Urinary bladder (tissue), 3 donors: ENCODE measurements at regions not wholly inside any gene's neighbourhood (a gene's known extent, or its start where the extent isn't known, plus 50 kb on each side); places are given as distances from the start of the nearest gene placed in this dataset.

Source experiments
- DNase-seq: peaks from one replicate; pipeline ENCODE4 v3.0.0-alpha.2; 2015; ENCODE audit errors: extremely low spot score
- H3K27ac ChIP-seq: one replicate; pipeline ENCODE4 v1.5.1; 2013; ENCODE audit warnings: low read depth, mild to moderate bottlenecking, moderate library complexity
- H3K36me3 ChIP-seq: one replicate; pipeline ENCODE4 v1.6.1; 2013; ENCODE audit warnings: mild to moderate bottlenecking, moderate library complexity; ENCODE audit not compliant: insufficient read depth
- H3K4me1 ChIP-seq: one replicate; pipeline ENCODE4 v1.6.1; 2013; ENCODE audit warnings: mild to moderate bottlenecking, moderate library complexity; ENCODE audit not compliant: insufficient read depth
- H3K4me3 ChIP-seq: one replicate; pipeline ENCODE4 v1.5.1; 2013; ENCODE audit warnings: low read depth, low read length
- WGBS: extraction: QIAGEN DNeasy Blood & Tissue Kit; methylation state at CpG from one replicate; pipeline ENCODE4 v1.1.7; 2013; 5-methylcytosine and 5-hydroxymethylcytosine counted together
- donor health status: healthy with polysubstance abuse.
- donor health status: healthy.

- no peak for DNase-seq
- 64% methylated on average over 4 of the region's 4 CpGs for WGBS
- Histone ChIP-seq H3K4me3 (no peak overlapping the region), H3K27ac (no peak overlapping the region), H3K36me3 (no peaks in the 10 kb centered on the region), H3K4me1 (no peaks in the 10 kb centered on the region)
Observed at GRCh38 chr9:27659001-27659400, 85.7 kb upstream of the C9orf72 start.

- no peak for DNase-seq
- WGBS, result 59% methylated on average over 3 of the region's 3 CpGs
- no peak overlapping the region for H3K27ac ChIP-seq
Observed at GRCh38 chr9:27659571-27659970, 86.3 kb upstream of the C9orf72 start.

DNA sequence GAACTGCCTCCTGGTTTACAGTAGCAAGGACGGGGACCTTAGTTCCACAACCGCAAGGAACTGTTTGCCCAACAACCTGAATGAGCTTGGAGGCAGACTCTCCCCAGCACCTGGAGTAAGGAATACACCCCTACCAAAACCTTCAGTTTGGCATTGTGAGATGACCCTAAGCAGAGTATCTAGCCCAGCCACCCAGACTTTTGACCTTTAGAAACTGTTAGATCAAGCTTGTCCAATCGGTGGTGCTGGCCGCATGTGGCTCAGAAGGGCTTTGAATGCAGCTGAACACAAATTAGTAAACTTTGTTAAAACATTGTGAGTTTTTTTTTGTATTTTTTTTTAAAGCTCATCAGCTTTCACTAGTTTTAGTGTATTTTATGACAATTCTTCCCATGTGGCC is 86.9 kb upstream of the C9orf72 start:
- Histone ChIP-seq H3K4me1 (no peaks in the 10 kb centered on the region), H3K27ac (no peak overlapping the region), H3K36me3 (no peaks in the 10 kb centered on the region), H3K4me3 (no peak overlapping the region)
- 94% methylated on average over 4 of the region's 4 CpGs for WGBS
- no peak for DNase-seq

More at GRCh38 chr9:27659571-27659970, 86.3 kb upstream of the C9orf72 start:
- no peaks in the 10 kb centered on the region for H3K36me3 ChIP-seq
- H3K4me1 ChIP-seq, result no peaks in the 10 kb centered on the region
- H3K4me3 ChIP-seq, result no peak overlapping the region

DNA sequence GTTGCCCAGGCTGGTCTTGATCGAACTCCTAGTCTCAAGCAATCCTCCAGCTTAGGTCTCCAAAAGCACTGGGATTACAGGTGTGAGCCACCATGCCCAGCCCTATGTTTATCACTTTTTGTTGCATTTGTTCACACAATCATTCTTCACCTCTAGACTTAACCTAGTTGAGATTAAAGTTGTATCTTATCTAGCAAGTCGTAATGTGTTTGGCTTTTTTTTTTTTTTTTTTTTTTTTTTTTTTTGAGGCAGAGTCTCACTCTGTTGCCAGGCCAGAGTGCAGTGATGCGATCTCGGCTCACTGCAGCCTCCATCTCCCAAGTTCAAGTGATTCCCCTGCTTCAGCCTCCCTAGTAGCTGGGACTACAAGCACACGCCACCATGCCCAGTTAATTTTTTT is 90.2 kb upstream of the C9orf72 start:
- H3K36me3 ChIP-seq, result no peaks in the 10 kb centered on the region
- no peaks in the 10 kb centered on the region for H3K4me1 ChIP-seq
- DNase-seq, result no peak
- no peak overlapping the region for H3K4me3 ChIP-seq
- no peak overlapping the region for H3K27ac ChIP-seq
- 84% methylated on average over 5 of the region's 5 CpGs for WGBS

GRCh38 chr9:27664121-27664779 is 91.0 kb upstream of the C9orf72 start:
- Histone ChIP-seq H3K4me3 (no peak overlapping the region), H3K27ac (no peak overlapping the region), H3K36me3 (no peaks in the 10 kb centered on the region), H3K4me1 (no peaks in the 10 kb centered on the region)
- WGBS, result 42% methylated on average over 7 of the region's 7 CpGs
- no peak for DNase-seq

- 77% methylated on average over 6 of the region's 6 CpGs for WGBS
- H3K27ac ChIP-seq, result no peak overlapping the region
- no peaks in the 10 kb centered on the region for H3K4me1 ChIP-seq
- H3K36me3 ChIP-seq, result no peaks in the 10 kb centered on the region
- no peak for DNase-seq
- H3K4me3 ChIP-seq, result no peak overlapping the region
Observed at GRCh38 chr9:27665136-27665535, 91.9 kb upstream of the C9orf72 start.

GRCh38 chr9:27668280-27668679 is 95.0 kb upstream of the C9orf72 start:
- DNase-seq, result no peak
- no peak overlapping the region for H3K27ac ChIP-seq

DNA sequence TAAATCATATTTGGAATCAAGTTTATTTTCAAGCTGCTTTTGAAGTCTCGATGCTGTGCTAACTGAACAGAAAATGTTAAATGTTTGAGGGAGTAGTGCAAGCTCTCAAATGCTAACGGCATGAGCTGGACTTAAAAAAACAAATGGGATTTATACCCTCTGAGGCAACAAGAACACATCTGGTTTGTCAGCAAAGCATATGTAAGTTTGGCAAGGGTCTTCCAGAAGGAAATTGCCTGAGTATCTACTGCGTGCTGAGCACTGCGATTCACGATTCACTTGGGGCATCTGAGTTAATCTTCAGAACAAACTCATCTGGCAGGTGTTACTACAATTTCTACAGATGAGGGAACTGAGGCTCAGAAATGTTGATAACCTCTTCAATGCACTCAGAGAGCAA is 98.4 kb upstream of the C9orf72 start:
- H3K4me1 ChIP-seq, result no peaks in the 10 kb centered on the region
- H3K4me3 ChIP-seq, result no peak overlapping the region
- DNase-seq, result no peak
- WGBS, result 56% methylated on average over 5 of the region's 5 CpGs
- no peaks in the 10 kb centered on the region for H3K36me3 ChIP-seq
- H3K27ac ChIP-seq, result no peak overlapping the region

More at GRCh38 chr9:27668280-27668679, 95.0 kb upstream of the C9orf72 start:
- H3K4me1 ChIP-seq, result no peaks in the 10 kb centered on the region
- H3K36me3 ChIP-seq, result no peaks in the 10 kb centered on the region
- H3K4me3 ChIP-seq, result no peak overlapping the region

GRCh38 chr9:27672718-27673117 is 99.4 kb upstream of the C9orf72 start:
- Histone ChIP-seq H3K27ac (no peak overlapping the region), H3K4me1 (no peaks in the 10 kb centered on the region), H3K4me3 (no peak overlapping the region), H3K36me3 (no peaks in the 10 kb centered on the region)
- WGBS, result 84% methylated on average over 3 of the region's 3 CpGs
- DNase-seq, result no peak

DNA sequence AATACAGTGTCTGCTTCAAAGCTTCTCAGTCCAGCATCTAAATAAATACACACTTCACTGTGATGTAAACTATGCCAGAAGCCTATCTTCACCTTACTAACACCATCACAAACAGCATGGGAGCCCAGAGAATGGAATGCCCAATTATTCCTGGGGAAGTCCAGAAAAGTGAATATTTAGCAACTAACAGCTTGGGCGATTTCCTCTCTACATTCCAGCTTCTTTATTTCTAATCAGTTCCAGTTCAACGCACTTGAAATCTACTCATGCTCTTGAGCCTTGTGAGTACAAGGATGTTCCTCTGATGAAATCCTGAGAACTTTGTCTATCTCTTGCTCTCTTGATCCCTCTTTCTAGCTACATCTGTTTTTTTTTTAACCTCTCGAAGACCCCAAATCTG is 100.4 kb upstream of the C9orf72 start:
- H3K27ac ChIP-seq, result no peak overlapping the region
- H3K4me1 ChIP-seq, result no peaks in the 10 kb centered on the region
- no peak for DNase-seq
- H3K36me3 ChIP-seq, result no peaks in the 10 kb centered on the region
- H3K4me3 ChIP-seq, result no peak overlapping the region
- 89% methylated on average over 3 of the region's 3 CpGs for WGBS

DNA sequence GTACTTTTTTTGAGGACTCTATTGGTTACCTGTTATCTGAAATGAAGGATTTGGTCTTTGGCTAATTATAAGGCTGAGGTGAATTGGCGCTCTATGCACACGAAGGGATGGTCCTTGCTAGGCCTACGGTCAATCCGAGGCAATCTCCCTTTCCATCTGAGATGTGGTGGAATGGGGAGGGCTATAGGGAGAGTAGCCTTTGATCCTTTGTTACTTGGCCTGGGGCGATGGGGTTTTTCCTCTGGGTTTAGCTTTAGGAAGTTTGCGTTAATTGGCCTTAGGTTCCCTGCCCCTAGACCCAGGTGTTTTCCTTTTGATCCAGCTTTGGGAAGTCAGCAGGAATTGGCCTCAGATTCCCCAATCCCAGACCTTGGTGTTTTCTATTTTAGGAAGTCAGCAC is 102.1 kb upstream of the C9orf72 start:
- Histone ChIP-seq H3K36me3 (no peaks in the 10 kb centered on the region), H3K4me1 (no peaks in the 10 kb centered on the region), H3K27ac (no peak overlapping the region), H3K4me3 (no peak overlapping the region)
- 86% methylated on average over 6 of the region's 6 CpGs for WGBS
- no peak for DNase-seq

DNA sequence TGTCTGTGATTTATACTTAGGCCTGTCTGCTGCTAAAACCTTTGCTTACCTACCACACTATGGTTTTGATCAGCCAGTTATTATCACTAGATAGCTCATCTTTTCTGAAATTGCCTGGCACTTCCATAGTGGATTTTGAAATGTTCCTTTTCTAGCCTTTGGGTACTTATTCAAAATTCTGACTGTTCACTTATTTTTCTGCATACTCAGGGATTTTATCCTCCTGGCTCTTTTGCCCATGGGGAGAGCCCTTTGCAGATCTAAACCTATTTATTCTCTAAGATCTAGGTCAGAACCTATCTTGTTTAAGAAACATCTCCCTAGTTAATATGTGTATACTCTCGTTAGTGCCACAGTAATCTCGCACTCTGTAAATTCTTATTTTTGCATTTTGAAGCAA is 103.5 kb upstream of the C9orf72 start:
- Histone ChIP-seq H3K4me1 (no peaks in the 10 kb centered on the region), H3K27ac (no peak overlapping the region), H3K36me3 (no peaks in the 10 kb centered on the region), H3K4me3 (no peak overlapping the region)
- 91% methylated on average over 2 of the region's 2 CpGs for WGBS
- DNase-seq, result no peak

- Histone ChIP-seq H3K27ac (no peak overlapping the region), H3K4me3 (no peak overlapping the region), H3K36me3 (no peaks in the 10 kb centered on the region), H3K4me1 (no peaks in the 10 kb centered on the region)
- WGBS, result 89% methylated on average over 2 of the region's 2 CpGs
- DNase-seq, result no peak
Observed at GRCh38 chr9:27679338-27679737, 106.1 kb upstream of the C9orf72 start.

DNA sequence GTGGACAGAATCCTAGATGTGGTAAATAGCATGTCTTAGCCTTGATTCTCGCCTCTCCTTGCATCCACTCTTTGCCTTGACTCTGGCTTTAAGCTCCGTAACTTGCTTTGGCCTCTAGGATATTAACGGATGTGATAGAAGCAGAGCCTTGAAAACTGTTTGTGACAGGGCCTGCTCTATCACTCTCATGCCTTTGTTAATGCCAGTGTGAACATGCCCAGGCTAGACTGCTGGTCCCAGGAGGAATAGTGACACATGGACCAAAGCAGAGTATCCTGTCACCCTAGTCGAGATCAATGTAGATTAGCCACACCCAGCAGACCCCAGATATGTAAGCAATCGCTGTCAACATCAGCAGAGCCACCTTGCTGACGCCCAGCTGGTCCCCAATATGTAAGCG is 109.9 kb upstream of the C9orf72 start:
- no peak for DNase-seq
- 88% methylated on average over 7 of the region's 7 CpGs for WGBS
- Histone ChIP-seq H3K4me3 (no peak overlapping the region), H3K36me3 (no peaks in the 10 kb centered on the region), H3K4me1 (no peaks in the 10 kb centered on the region), H3K27ac (no peak overlapping the region)

DNA sequence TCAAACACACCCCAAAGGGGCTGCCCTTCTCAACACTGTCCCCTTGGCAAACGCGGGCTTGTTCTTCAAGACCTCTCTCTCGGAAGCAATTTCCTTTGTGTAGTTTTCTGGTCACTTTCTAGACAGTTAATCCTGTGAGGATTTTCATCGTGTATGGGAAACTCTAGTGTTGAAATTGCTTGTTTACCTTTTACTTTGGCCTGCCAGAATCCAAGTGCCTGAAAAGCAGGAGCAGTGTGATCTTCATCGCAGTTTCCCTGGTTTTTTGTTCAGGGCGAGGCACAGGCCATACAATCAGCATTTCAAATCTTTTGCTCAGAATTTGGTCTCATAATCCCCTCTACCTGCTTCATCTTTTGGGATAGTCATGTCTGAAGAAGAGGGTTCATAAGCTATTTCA is 115.7 kb upstream of the C9orf72 start:
- Histone ChIP-seq H3K36me3 (no peaks in the 10 kb centered on the region), H3K27ac (no peak overlapping the region), H3K4me1 (no peaks in the 10 kb centered on the region), H3K4me3 (no peak overlapping the region)
- WGBS, result 38% methylated on average over 6 of the region's 6 CpGs
- DNase-seq, result no peak
